GM18526 (cell line): ENCODE measurements at regions not wholly inside any gene's neighbourhood (a gene's known extent, or its start where the extent isn't known, plus 50 kb on each side); places are given as distances from the start of the nearest gene placed in this dataset.

Experiments used
- POLR2A ChIP-seq: IDR thresholded peaks from 3 replicates; pipeline ENCODE4 v1.6.1; 2011; ENCODE audit not compliant: insufficient read length; ENCODE audit errors: extremely low read depth

DNA sequence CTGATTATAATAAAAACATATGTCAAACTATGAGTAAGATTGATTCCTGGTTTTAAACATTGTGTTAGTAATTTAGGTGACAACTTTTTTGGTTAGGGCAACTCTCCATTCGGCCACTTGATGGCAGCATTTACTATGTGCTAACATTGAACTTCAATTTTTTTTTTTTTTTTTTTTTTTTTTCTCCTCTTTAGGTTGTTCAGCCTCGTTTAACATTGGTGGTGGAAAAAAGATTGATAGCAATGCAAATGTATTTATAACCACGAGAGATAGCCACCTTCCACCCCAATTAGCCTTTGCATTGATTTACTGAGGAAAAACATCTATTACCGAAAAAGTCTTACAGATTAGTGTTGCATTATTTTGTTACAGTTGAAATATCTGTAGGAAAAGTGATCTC, 159.1 kb downstream of the CSNK1G3 start:
- TF ChIP-seq POLR2A: no peak
